Hematopoietic multipotent progenitor cell treated with erythropoietin and hydrocortisone succinate and interleukin-3 and kit ligand, for 4 days (in vitro differentiated cells): ENCODE measurements at regions not wholly inside any gene's neighbourhood (a gene's known extent, or its start where the extent isn't known, plus 50 kb on each side); places are given as distances from the start of the nearest gene placed in this dataset.
"Not testable (repeated sequence)": the region's sequence is repeated elsewhere in the genome, so short reads cannot be mapped to it uniquely, and the experiment has no call there.

ENCODE experiments used
- DNase-seq: peaks from one replicate; pipeline ENCODE4 v3.0.0-alpha.2; 2015

- no peak for DNase-seq
Measured at GRCh38 chr5:116861097-116861496, 286.5 kb upstream of the SEMA6A start.

GRCh38 chr5:116859666-116860320 is 285.2 kb upstream of the SEMA6A start:
- DNase-seq: no peak

GRCh38 chr5:116858705-116859333 is 284.2 kb upstream of the SEMA6A start:
- no peak for DNase-seq

GRCh38 chr5:116858020-116858419 is 283.4 kb upstream of the SEMA6A start:
- DNase-seq: not testable (repeated sequence)

- DNase-seq: no peak
Measured at GRCh38 chr5:116856271-116856670, 281.6 kb upstream of the SEMA6A start.

- DNase-seq: no peak
Measured at GRCh38 chr5:116853992-116854391, 279.4 kb upstream of the SEMA6A start.

- no peak for DNase-seq
Measured at GRCh38 chr5:116848954-116849581, 274.4 kb upstream of the SEMA6A start.

GRCh38 chr5:116847960-116848359 is 273.3 kb upstream of the SEMA6A start:
- no peak for DNase-seq

- no peak for DNase-seq
Measured at GRCh38 chr5:116844015-116844414, 269.4 kb upstream of the SEMA6A start.

- no peak for DNase-seq
Measured at GRCh38 chr5:116842514-116842961, 267.9 kb upstream of the SEMA6A start.

- no peak for DNase-seq
Measured at GRCh38 chr5:116841734-116842133, 267.1 kb upstream of the SEMA6A start.

- DNase-seq: no peak
Measured at GRCh38 chr5:116838011-116838536, 263.5 kb upstream of the SEMA6A start.

- DNase-seq: no peak
Measured at GRCh38 chr5:116834796-116835515, 260.3 kb upstream of the SEMA6A start.

GRCh38 chr5:116830079-116830478 is 255.5 kb upstream of the SEMA6A start:
- DNase-seq: no peak

GRCh38 chr5:116827078-116827477 is 252.5 kb upstream of the SEMA6A start:
- DNase-seq: no peak

- DNase-seq: no peak
Measured at GRCh38 chr5:116825486-116825885, 250.9 kb upstream of the SEMA6A start.

- no peak for DNase-seq
Measured at GRCh38 chr5:116824751-116825438, 250.3 kb upstream of the SEMA6A start.

- DNase-seq: no peak
Measured at GRCh38 chr5:116814626-116815385, 240.2 kb upstream of the SEMA6A start.

GRCh38 chr5:116813906-116814305 is 239.3 kb upstream of the SEMA6A start:
- no peak for DNase-seq

GRCh38 chr5:116813356-116813755 is 238.7 kb upstream of the SEMA6A start:
- DNase-seq: no peak

- no peak for DNase-seq
Measured at GRCh38 chr5:116810951-116811350, 236.3 kb upstream of the SEMA6A start.

- no peak for DNase-seq
Measured at GRCh38 chr5:116806836-116807235, 232.2 kb upstream of the SEMA6A start.
